ENCODE measurements at regions not wholly inside any gene's neighbourhood (a gene's known extent, or its start where the extent isn't known, plus 50 kb on each side); places are given as distances from the start of the nearest gene placed in this dataset.

DNA sequence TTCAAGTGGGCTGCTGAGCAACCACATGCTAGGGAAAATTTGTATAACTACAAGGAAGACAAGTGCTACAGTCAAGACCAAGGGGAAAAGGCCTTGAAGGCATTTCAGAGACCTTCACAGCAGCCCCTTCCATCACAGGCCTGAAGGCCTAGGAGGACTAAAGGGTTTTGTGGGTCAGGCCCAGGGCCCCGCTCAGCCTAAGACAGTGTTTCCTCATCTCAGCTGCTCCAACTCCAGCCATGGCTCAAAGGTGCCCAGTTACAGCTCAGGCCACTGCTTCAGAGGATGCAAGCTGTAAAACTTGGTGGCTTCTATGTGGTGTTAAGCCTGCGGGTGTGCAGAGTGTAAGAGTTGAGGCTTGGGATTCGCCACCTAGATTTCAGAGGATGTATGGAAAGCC, 260.5 kb downstream of the NXPE2 start:
- TF ChIP-seq, protein P1, sequence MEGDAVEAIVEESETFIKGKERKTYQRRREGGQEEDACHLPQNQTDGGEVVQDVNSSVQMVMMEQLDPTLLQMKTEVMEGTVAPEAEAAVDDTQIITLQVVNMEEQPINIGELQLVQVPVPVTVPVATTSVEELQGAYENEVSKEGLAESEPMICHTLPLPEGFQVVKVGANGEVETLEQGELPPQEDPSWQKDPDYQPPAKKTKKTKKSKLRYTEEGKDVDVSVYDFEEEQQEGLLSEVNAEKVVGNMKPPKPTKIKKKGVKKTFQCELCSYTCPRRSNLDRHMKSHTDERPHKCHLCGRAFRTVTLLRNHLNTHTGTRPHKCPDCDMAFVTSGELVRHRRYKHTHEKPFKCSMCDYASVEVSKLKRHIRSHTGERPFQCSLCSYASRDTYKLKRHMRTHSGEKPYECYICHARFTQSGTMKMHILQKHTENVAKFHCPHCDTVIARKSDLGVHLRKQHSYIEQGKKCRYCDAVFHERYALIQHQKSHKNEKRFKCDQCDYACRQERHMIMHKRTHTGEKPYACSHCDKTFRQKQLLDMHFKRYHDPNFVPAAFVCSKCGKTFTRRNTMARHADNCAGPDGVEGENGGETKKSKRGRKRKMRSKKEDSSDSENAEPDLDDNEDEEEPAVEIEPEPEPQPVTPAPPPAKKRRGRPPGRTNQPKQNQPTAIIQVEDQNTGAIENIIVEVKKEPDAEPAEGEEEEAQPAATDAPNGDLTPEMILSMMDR (IDR thresholded peaks at IDR 0.05; ENCODE audit: insufficient read depth in 1 of 2, low read depth in 1 of 2, low read length in 1 of 2, severe bottlenecking in 1 of 2, unreplicated experiment in 1 of 2): no peak
- Mint-ChIP-seq H3K9me3 (ENCODE audit: unreplicated experiment) (peaks cover 63% of the 10 kb centered on the region), H3K27me3 (ENCODE audit: insufficient read depth, unreplicated experiment) (peaks cover 19% of the 10 kb centered on the region), H3K4me1 (ENCODE audit: low read depth, unreplicated experiment) (no peaks in the 10 kb centered on the region), H3K36me3 (ENCODE audit: insufficient read depth, unreplicated experiment) (no peaks in the 10 kb centered on the region), H3K27ac (ENCODE audit: unreplicated experiment) (no peak overlapping the region), H3K4me3 (ENCODE audit: unreplicated experiment) (no peak overlapping the region)
- intact Hi-C loops (cut with micrococcal nuclease; ENCODE audit: unreplicated experiment): no loop called here
- no peaks in the 10 kb centered on the region for H3K4me1 ChIP-seq
- no peaks in the 10 kb centered on the region for H3K36me3 ChIP-seq (ENCODE audit: control insufficient read depth, insufficient read depth, low read length)
- POLR2A ChIA-PET: no interaction called here
- BruUV-seq (replicated peaks): no TSS peak
- no peak for DNase-seq
- H3K27me3 ChIP-seq (replicated peaks; ENCODE audit: control insufficient read depth, insufficient read depth, low read length): no peaks in the 10 kb centered on the region
- no peak overlapping the region for H3K4me3 ChIP-seq (ENCODE audit: low read depth, low read length)
- H3K9me3 ChIP-seq: peaks cover 28% of the 10 kb centered on the region
- CTCF ChIA-PET: no interaction called here

GRCh38 chr11:114942207-114942606, 263.9 kb downstream of the NXPE2 start:
- Histone ChIP-seq H3K27me3 (replicated peaks; ENCODE audit: control insufficient read depth, insufficient read depth, low read length) (no peaks in the 10 kb centered on the region; the same call in 1 of the 2 replicates), H3K36me3 (ENCODE audit: control insufficient read depth, insufficient read depth, low read length) (no peaks in the 10 kb centered on the region), H3K4me3 (ENCODE audit: low read depth, low read length) (no peak overlapping the region), H3K4me1 (no peaks in the 10 kb centered on the region), H3K9me3 (peaks cover 24% of the 10 kb centered on the region)
- H3K4me1 Mint-ChIP-seq (ENCODE audit: low read depth, unreplicated experiment): no peaks in the 10 kb centered on the region
- H3K4me3 Mint-ChIP-seq (ENCODE audit: unreplicated experiment): no peak overlapping the region
- no TSS peak for BruUV-seq (replicated peaks)
- intact Hi-C loops (cut with micrococcal nuclease; ENCODE audit: unreplicated experiment): no loop called here
- POLR2A ChIA-PET: no interaction called here
- TF ChIP-seq, protein P1 (IDR thresholded peaks at IDR 0.05; ENCODE audit: insufficient read depth in 1 of 2, low read depth in 1 of 2, low read length in 1 of 2, severe bottlenecking in 1 of 2, unreplicated experiment in 1 of 2): peak in 1 of 2 experiments; percentile 18
- CTCF ChIA-PET: no interaction called here
- H3K36me3 Mint-ChIP-seq (ENCODE audit: insufficient read depth, unreplicated experiment): no peaks in the 10 kb centered on the region
- peaks cover 57% of the 10 kb centered on the region for H3K9me3 Mint-ChIP-seq (ENCODE audit: unreplicated experiment)
- H3K27ac Mint-ChIP-seq (ENCODE audit: unreplicated experiment): no peak overlapping the region
- no peak for DNase-seq
- peaks cover 29% of the 10 kb centered on the region for H3K27me3 Mint-ChIP-seq (ENCODE audit: insufficient read depth, unreplicated experiment)

GRCh38 chr11:114949614-114950351, 271.5 kb downstream of the NXPE2 start:
- Mint-ChIP-seq H3K27ac (ENCODE audit: unreplicated experiment) (no peak overlapping the region), H3K36me3 (ENCODE audit: insufficient read depth, unreplicated experiment) (no peaks in the 10 kb centered on the region), H3K4me3 (ENCODE audit: unreplicated experiment) (no peak overlapping the region), H3K9me3 (ENCODE audit: unreplicated experiment) (no peaks in the 10 kb centered on the region), H3K4me1 (ENCODE audit: low read depth, unreplicated experiment) (no peaks in the 10 kb centered on the region), H3K27me3 (ENCODE audit: insufficient read depth, unreplicated experiment) (peaks cover 33% of the 10 kb centered on the region)
- CTCF ChIA-PET: no interaction called here
- H3K27me3 ChIP-seq (replicated peaks; ENCODE audit: control insufficient read depth, insufficient read depth, low read length): no peaks in the 10 kb centered on the region; the same call in none of the 2 replicates
- H3K9me3 ChIP-seq: no peaks in the 10 kb centered on the region
- POLR2A ChIA-PET: interaction anchor here (0.5 kb wide), 1 partner anchor 351 kb away, joined by 3 read pairs; no protein-coding TSS in a partner anchor
- TF ChIP-seq, protein P1 (IDR thresholded peaks at IDR 0.05; ENCODE audit: insufficient read depth in 1 of 2, low read depth in 1 of 2, low read length in 1 of 2, severe bottlenecking in 1 of 2, unreplicated experiment in 1 of 2): no peak
- intact Hi-C loops (cut with micrococcal nuclease; ENCODE audit: unreplicated experiment): no loop called here
- no TSS peak for BruUV-seq (replicated peaks)
- no peaks in the 10 kb centered on the region for H3K4me1 ChIP-seq
- no peak for DNase-seq
- no peaks in the 10 kb centered on the region for H3K36me3 ChIP-seq (ENCODE audit: control insufficient read depth, insufficient read depth, low read length)
- H3K4me3 ChIP-seq (ENCODE audit: low read depth, low read length): no peak overlapping the region

Measured in Caco-2 (cell line).